Hepatocyte (in vitro differentiated cells): ENCODE measurements at regions not wholly inside any gene's neighbourhood (a gene's known extent, or its start where the extent isn't known, plus 50 kb on each side); places are given as distances from the start of the nearest gene placed in this dataset.

ENCODE experiments used
- DNase-seq: peaks from one replicate; pipeline ENCODE4 v3.0.0-alpha.2; 2016; ENCODE audit warnings: low spot score
- H2AFZ ChIP-seq: fragments of 200-600 bp; sonication (generic); 2 replicates; pipeline ENCODE4 v1.6.0; 2016; ENCODE audit warnings: antibody characterized with exemption, mild to moderate bottlenecking
- H3K27ac ChIP-seq: fragments of 200-600 bp; sonication (generic); 2 replicates; pipeline ENCODE4 v1.5.1; 2016; ENCODE audit warnings: mild to moderate bottlenecking
- H3K27me3 ChIP-seq: fragments of 200-600 bp; sonication (generic); 2 replicates; pipeline ENCODE4 v1.6.1; 2016
- H3K36me3 ChIP-seq: fragments of 200-600 bp; sonication (generic); replicated peaks from 2 replicates; pipeline ENCODE4 v1.5.1; 2016; ENCODE audit warnings: low read depth; ENCODE audit not compliant: insufficient read depth
- H3K4me1 ChIP-seq: fragments of 200-600 bp; sonication (generic); 2 replicates; pipeline ENCODE4 v1.5.1; 2016; ENCODE audit warnings: mild to moderate bottlenecking, moderate library complexity; ENCODE audit not compliant: insufficient read depth
- H3K4me2 ChIP-seq: fragments of 200-600 bp; sonication (generic); 2 replicates; pipeline ENCODE4 v1.6.0; 2016
- H3K4me3 ChIP-seq: fragments of 200-600 bp; sonication (generic); 2 replicates; pipeline ENCODE4 v1.5.1; 2016; ENCODE audit warnings: mild to moderate bottlenecking
- H3K79me2 ChIP-seq: fragments of 200-600 bp; sonication (generic); 2 replicates; pipeline ENCODE4 v1.6.0; 2017; ENCODE audit warnings: mild to moderate bottlenecking
- H3K9me2 ChIP-seq: fragments of 200-600 bp; sonication (generic); replicated peaks from 2 replicates; pipeline ENCODE4 v1.6.0; 2017; ENCODE audit warnings: mild to moderate bottlenecking; ENCODE audit not compliant: insufficient read depth
- H3K9me3 ChIP-seq: fragments of 200-600 bp; sonication (generic); 2 replicates; pipeline ENCODE4 v1.5.1; 2016; ENCODE audit warnings: low read depth, mild to moderate bottlenecking
- H4K20me1 ChIP-seq: fragments of 200-600 bp; sonication (generic); 2 replicates; pipeline ENCODE4 v1.6.0; 2016; ENCODE audit warnings: mild to moderate bottlenecking; ENCODE audit not compliant: insufficient read depth, poor library complexity, severe bottlenecking
- EZH2 ChIP-seq: fragments of 200-600 bp; sonication (generic); IDR thresholded peaks from 2 replicates; pipeline ENCODE4 v1.6.1; 2016; ENCODE audit warnings: antibody characterized with exemption, mild to moderate bottlenecking, borderline replicate concordance
- EZH2phosphoT487 ChIP-seq: fragments of 200-600 bp; sonication (generic); IDR thresholded peaks from one replicate; pipeline ENCODE4 v1.6.1; 2018; ENCODE audit warnings: antibody characterized with exemption, mild to moderate bottlenecking, low read depth, moderate library complexity; ENCODE audit not compliant: unreplicated experiment, severe bottlenecking
- WGBS: methylation state at CpG from one replicate; pipeline ENCODE4 v1.1.6; 2016; ENCODE audit warnings: low lambda C conversion rate; ENCODE audit errors: missing lambda C conversion rate; 5-methylcytosine and 5-hydroxymethylcytosine counted together
- TF ChIP-seq, protein P1 (sequence below): fragments of 200-600 bp; sonication (generic); IDR thresholded peaks from 2 replicates; pipeline ENCODE4 v1.5.1; 2016; ENCODE audit warnings: antibody characterized with exemption, mild to moderate bottlenecking; ENCODE audit not compliant: poor library complexity

DNA sequence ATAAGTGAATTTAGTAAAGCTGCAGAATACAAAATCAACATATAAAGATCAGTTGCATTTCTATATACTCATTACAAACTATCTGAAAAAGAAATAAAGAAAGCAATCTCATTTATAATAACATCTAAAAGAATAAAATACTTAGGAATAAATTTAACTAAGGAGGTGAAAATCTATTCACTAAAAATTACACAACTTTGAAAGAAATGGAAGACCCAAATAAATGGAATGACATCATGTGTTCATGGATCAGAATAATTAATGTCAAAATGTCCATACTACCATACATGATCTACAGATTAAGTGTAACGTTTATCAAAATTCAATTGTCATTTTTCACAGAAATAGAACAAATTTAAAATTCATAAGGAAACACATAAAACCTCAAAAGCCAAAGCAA, 194.9 kb downstream of the TINAG start:
- Histone ChIP-seq H3K36me3 (no peaks in the 10 kb centered on the region), H3K4me2 (no peak overlapping the region), H2AFZ (no peak overlapping the region), H4K20me1 (no peaks in the 10 kb centered on the region), H3K79me2 (no peaks in the 10 kb centered on the region), H3K9me3 (peaks cover 7% of the 10 kb centered on the region), H3K4me1 (no peaks in the 10 kb centered on the region), H3K9me2 (no peaks in the 10 kb centered on the region), H3K4me3 (no peak overlapping the region), H3K27me3 (no peaks in the 10 kb centered on the region), H3K27ac (no peak overlapping the region)
- 83% methylated on average over 1 of the region's 1 CpG for WGBS
- DNase-seq, result no peak
- TF ChIP-seq EZH2phosphoT487 (no peak), EZH2 (no peak)
- TF ChIP-seq, protein P1, sequence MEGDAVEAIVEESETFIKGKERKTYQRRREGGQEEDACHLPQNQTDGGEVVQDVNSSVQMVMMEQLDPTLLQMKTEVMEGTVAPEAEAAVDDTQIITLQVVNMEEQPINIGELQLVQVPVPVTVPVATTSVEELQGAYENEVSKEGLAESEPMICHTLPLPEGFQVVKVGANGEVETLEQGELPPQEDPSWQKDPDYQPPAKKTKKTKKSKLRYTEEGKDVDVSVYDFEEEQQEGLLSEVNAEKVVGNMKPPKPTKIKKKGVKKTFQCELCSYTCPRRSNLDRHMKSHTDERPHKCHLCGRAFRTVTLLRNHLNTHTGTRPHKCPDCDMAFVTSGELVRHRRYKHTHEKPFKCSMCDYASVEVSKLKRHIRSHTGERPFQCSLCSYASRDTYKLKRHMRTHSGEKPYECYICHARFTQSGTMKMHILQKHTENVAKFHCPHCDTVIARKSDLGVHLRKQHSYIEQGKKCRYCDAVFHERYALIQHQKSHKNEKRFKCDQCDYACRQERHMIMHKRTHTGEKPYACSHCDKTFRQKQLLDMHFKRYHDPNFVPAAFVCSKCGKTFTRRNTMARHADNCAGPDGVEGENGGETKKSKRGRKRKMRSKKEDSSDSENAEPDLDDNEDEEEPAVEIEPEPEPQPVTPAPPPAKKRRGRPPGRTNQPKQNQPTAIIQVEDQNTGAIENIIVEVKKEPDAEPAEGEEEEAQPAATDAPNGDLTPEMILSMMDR, result no peak

DNA sequence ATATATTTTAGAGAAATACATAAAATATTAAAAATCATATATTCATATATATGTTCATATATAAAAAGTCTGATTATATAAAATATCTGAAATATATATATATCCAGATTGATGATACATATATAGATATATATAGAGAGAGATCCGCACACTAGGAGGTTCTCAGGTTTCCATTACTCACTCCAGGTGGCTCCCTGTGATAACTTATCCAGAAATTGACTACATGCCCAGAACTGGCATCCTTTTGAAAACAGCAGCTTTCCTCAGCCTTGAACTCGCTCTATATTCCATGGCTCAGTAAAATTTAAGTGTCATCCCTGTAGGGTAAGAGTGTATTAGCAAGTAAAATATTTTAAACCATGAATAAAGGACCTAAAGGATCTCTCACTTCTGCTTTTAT, 206.8 kb downstream of the TINAG start:
- DNase-seq, result no peak
- TF ChIP-seq EZH2 (no peak), EZH2phosphoT487 (no peak)
- TF ChIP-seq, protein P1, result no peak
- Histone ChIP-seq H3K27ac (no peak overlapping the region), H2AFZ (no peak overlapping the region), H4K20me1 (no peaks in the 10 kb centered on the region), H3K4me2 (no peak overlapping the region), H3K27me3 (no peaks in the 10 kb centered on the region), H3K4me3 (no peak overlapping the region), H3K4me1 (no peaks in the 10 kb centered on the region), H3K79me2 (no peaks in the 10 kb centered on the region), H3K9me2 (no peaks in the 10 kb centered on the region), H3K36me3 (no peaks in the 10 kb centered on the region), H3K9me3 (no peaks in the 10 kb centered on the region)
- 75% methylated on average over 2 of the region's 2 CpGs for WGBS

DNA sequence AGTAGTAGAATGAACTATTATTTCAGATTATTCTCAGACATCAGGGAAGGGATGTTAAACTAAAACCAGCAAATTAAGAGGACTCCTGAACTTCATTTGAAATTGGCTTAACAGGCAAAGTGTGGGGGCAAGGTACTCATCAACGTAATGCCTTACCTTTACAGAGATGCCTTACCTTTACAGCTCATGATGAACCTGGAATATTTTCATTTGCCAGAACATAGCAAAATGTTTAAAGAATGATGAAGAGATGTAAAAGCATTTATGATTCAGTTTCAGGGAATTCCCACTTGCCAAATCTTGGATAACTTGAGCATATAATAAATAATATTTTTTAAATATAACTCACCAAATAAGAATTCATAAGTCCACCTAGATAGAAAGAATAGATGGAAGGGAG, 207.5 kb downstream of the TINAG start:
- H3K4me1 ChIP-seq, result no peaks in the 10 kb centered on the region
- H3K27ac ChIP-seq, result no peak overlapping the region
- H3K79me2 ChIP-seq, result no peaks in the 10 kb centered on the region
- H4K20me1 ChIP-seq, result no peaks in the 10 kb centered on the region
- DNase-seq, result no peak
- WGBS, result 78% methylated on average over 1 of the region's 1 CpG
- TF ChIP-seq, protein P1, result no peak
- TF ChIP-seq EZH2phosphoT487 (no peak), EZH2 (no peak)
- H3K4me3 ChIP-seq, result no peak overlapping the region
- H3K9me2 ChIP-seq, result no peaks in the 10 kb centered on the region
- H3K4me2 ChIP-seq, result no peak overlapping the region
- H2AFZ ChIP-seq, result no peak overlapping the region
- no peaks in the 10 kb centered on the region for H3K36me3 ChIP-seq
- H3K9me3 ChIP-seq, result no peaks in the 10 kb centered on the region
- H3K27me3 ChIP-seq, result no peaks in the 10 kb centered on the region

DNA sequence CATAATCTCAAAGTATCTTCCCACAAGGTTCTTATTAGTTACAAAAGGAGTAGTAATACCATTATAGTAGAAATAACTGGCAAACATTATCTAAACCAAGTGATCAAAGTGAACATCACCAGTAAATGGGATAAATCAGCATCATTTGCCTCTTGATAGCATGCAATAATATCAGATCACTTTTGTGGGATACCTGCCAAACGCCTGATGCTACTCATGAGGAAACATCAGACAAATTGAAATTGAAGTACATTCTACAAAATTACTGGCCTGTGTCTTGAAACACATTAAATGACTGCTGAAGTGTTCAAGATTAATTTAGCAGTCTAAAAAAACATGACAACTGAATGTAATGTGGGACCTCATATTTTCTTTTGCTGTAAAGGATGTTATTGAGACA, 208.1 kb downstream of the TINAG start:
- 85% methylated on average over 1 of the region's 1 CpG for WGBS
- Histone ChIP-seq H3K9me3 (no peaks in the 10 kb centered on the region), H3K79me2 (no peaks in the 10 kb centered on the region), H3K9me2 (no peaks in the 10 kb centered on the region), H3K27ac (no peak overlapping the region), H3K4me3 (no peak overlapping the region), H4K20me1 (no peaks in the 10 kb centered on the region), H3K27me3 (no peaks in the 10 kb centered on the region), H3K36me3 (no peaks in the 10 kb centered on the region), H3K4me1 (no peaks in the 10 kb centered on the region), H3K4me2 (no peak overlapping the region), H2AFZ (no peak overlapping the region)
- DNase-seq, result no peak
- TF ChIP-seq EZH2, result no peak
- TF ChIP-seq, protein P1, result no peak
- TF ChIP-seq EZH2phosphoT487, result no peak
